NT2/D1 (cell line): ENCODE measurements at regions not wholly inside any gene's neighbourhood (a gene's known extent, or its start where the extent isn't known, plus 50 kb on each side); places are given as distances from the start of the nearest gene placed in this dataset.
"Not testable (repeated sequence)": the region's sequence is repeated elsewhere in the genome, so short reads cannot be mapped to it uniquely, and the experiment has no call there.

Experiments used
- SUZ12 ChIP-seq: IDR thresholded peaks from 2 replicates; pipeline ENCODE4 v1.6.1; 2011; ENCODE audit not compliant: insufficient read length, insufficient read depth; ENCODE audit errors: extremely low read depth
- YY1 ChIP-seq: IDR thresholded peaks from 2 replicates; pipeline ENCODE4 v1.6.1; 2011; ENCODE audit not compliant: insufficient read length, insufficient read depth
- ZNF274 ChIP-seq: IDR thresholded peaks from 2 replicates; pipeline ENCODE4 v1.6.1; 2011; ENCODE audit warnings: mild to moderate bottlenecking, low read depth, low read length

- not testable (repeated sequence) for TF ChIP-seq YY1, ZNF274, SUZ12
Measured at GRCh38 chr9:67212073-67212472, 219.7 kb upstream of the SPATA31A3 start.
